Naive B cell (primary cell): ENCODE measurements at regions not wholly inside any gene's neighbourhood (a gene's known extent, or its start where the extent isn't known, plus 50 kb on each side); places are given as distances from the start of the nearest gene placed in this dataset.
A peak's percentile ranks its signal among the peaks of the same experiment; 100 is the strongest.

Experiments
- ATAC-seq, 2 donors: fragments of 150-1000 bp; cut with Tn5 transposase; 2 replicates each; pipeline ENCODE4 v1.10.0; 2021; ENCODE audit warnings: low read depth in 2 of 2, mild to moderate bottlenecking in 2 of 2, moderate library complexity in 2 of 2
- DNase-seq: peaks from one replicate; pipeline ENCODE4 v3.0.0; 2022
- H3K27ac Mint-ChIP-seq, 6 donors: one replicate each; pipeline ENCODE4 v1.8.0; 2020 to 2022; ENCODE audit warnings: mild to moderate bottlenecking in 6 of 6, mixed read lengths in 6 of 6, moderate library complexity in 5 of 6, inconsistent platforms in 2 of 6
- H3K27me3 Mint-ChIP-seq, 3 donors: one replicate each; pipeline ENCODE4 v1.8.0; 2021 to 2022; ENCODE audit warnings: mixed read lengths in 3 of 3, mild to moderate bottlenecking in 1 of 3
- H3K36me3 Mint-ChIP-seq, 2 donors: one replicate each; pipeline ENCODE4 v1.8.0; 2020 to 2022; ENCODE audit warnings: mixed read lengths in 2 of 2, inconsistent platforms in 1 of 2, mild to moderate bottlenecking in 1 of 2
- H3K4me1 Mint-ChIP-seq, 3 donors: one replicate each; pipeline ENCODE4 v1.8.0; 2020 to 2022; ENCODE audit warnings: mixed read lengths in 3 of 3, inconsistent platforms in 1 of 3, mild to moderate bottlenecking in 1 of 3, moderate library complexity in 1 of 3
- H3K4me3 Mint-ChIP-seq, 8 donors: one replicate each; pipeline ENCODE4 v1.8.0; 2020 to 2022; ENCODE audit warnings: mild to moderate bottlenecking in 8 of 8, mixed read lengths in 8 of 8, moderate library complexity in 8 of 8, inconsistent platforms in 2 of 8
- H3K9me3 Mint-ChIP-seq, 7 donors: one replicate each; pipeline ENCODE4 v1.8.0; 2020 to 2022; ENCODE audit warnings: mixed read lengths in 7 of 7, mild to moderate bottlenecking in 5 of 7, inconsistent platforms in 2 of 7, moderate library complexity in 1 of 7

GRCh38 chr11:111000400-111001080, 245.0 kb upstream of the POU2AF2 start:
- no peak overlapping the region for H3K4me3 Mint-ChIP-seq
- peak; percentile 42 to 63 for ATAC-seq
- H3K36me3 Mint-ChIP-seq = no peaks in the 10 kb centered on the region
- peaks cover 0 to 9% (median 7%) of the 10 kb centered on the region in 3 donors for H3K4me1 Mint-ChIP-seq
- no peak for DNase-seq
- H3K27me3 Mint-ChIP-seq = peaks cover 0 to 6% (median 0%) of the 10 kb centered on the region in 3 donors
- peaks cover 0 to 2% (median 0%) of the 10 kb centered on the region in 7 donors for H3K9me3 Mint-ChIP-seq
- no peak overlapping the region for H3K27ac Mint-ChIP-seq

DNA sequence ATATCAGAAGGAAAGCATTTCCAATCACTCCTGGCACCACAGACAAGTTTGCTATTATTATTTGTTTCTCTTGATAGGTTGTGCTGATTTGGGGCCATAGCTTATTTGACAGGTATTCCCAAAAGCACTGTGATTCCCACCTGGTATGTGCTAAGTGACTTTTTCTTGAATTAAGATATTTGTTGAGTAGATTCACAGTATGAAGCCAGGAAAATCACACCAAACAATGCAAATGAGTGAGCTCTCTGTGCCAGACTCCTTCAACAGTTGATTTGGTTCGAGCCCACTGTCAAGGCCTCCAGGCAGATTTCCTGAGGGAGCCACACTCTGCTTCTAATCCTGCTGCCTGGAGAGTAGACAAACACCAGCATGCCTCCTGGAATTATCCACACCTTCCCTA, 253.0 kb upstream of the POU2AF2 start:
- ATAC-seq = no peak
- Mint-ChIP-seq H3K9me3 (no peaks in the 10 kb centered on the region), H3K27me3 (peaks cover 5 to 8% (median 6%) of the 10 kb centered on the region in 3 donors), H3K4me1 (peaks cover 0 to 4% (median 0%) of the 10 kb centered on the region in 3 donors), H3K27ac (no peak overlapping the region), H3K36me3 (no peaks in the 10 kb centered on the region), H3K4me3 (no peak overlapping the region)
- no peak for DNase-seq

- H3K9me3 Mint-ChIP-seq = no peaks in the 10 kb centered on the region
- H3K36me3 Mint-ChIP-seq = no peaks in the 10 kb centered on the region
- peak overlapping the region in 1 of 6 donors; percentile 37 for H3K27ac Mint-ChIP-seq
- no peak for DNase-seq
- peaks cover 0 to 4% (median 0%) of the 10 kb centered on the region in 3 donors for H3K4me1 Mint-ChIP-seq
- no peak for ATAC-seq
- H3K27me3 Mint-ChIP-seq = peaks cover 8 to 11% (median 10%) of the 10 kb centered on the region in 3 donors
- H3K4me3 Mint-ChIP-seq = no peak overlapping the region
Measured at GRCh38 chr11:110991661-110992355, 253.7 kb upstream of the POU2AF2 start.

DNA sequence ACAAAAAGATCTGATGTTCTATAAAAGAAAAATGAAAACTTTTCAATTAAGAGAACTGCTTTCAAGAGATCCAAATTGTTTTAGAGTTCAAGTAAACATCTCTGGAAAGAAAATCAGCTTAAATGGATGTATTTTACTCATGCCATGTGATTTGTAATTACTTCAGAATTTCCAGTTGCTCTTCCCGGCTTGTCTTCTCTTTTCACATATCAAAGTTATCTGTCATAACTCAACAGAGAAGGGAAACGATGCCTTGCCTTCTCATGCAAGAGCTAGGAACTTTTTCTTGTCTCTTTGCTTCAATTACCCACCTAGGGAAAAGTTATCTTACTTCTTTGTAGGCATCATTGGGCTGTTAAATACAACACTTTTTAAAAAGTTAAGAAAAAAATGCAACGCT, 255.2 kb upstream of the POU2AF2 start:
- peaks cover 8 to 10% (median 8%) of the 10 kb centered on the region in 3 donors for H3K27me3 Mint-ChIP-seq
- ATAC-seq (no peak), DNase-seq (no peak)
- H3K36me3 Mint-ChIP-seq = no peaks in the 10 kb centered on the region
- no peak overlapping the region for H3K4me3 Mint-ChIP-seq
- H3K9me3 Mint-ChIP-seq = no peaks in the 10 kb centered on the region
- no peak overlapping the region for H3K27ac Mint-ChIP-seq
- H3K4me1 Mint-ChIP-seq = peaks cover 0 to 4% (median 0%) of the 10 kb centered on the region in 3 donors

GRCh38 chr11:110989428-110990133, 255.9 kb upstream of the POU2AF2 start:
- DNase-seq (no peak), ATAC-seq (no peak)
- Mint-ChIP-seq H3K4me1 (peaks cover 0 to 4% (median 0%) of the 10 kb centered on the region in 3 donors), H3K27ac (no peak overlapping the region), H3K4me3 (no peak overlapping the region), H3K27me3 (peaks cover 8 to 10% (median 8%) of the 10 kb centered on the region in 3 donors), H3K9me3 (no peaks in the 10 kb centered on the region), H3K36me3 (no peaks in the 10 kb centered on the region)

- ATAC-seq (no peak), DNase-seq (no peak)
- Mint-ChIP-seq H3K27ac (no peak overlapping the region), H3K27me3 (peaks cover 8 to 10% (median 8%) of the 10 kb centered on the region in 3 donors), H3K4me1 (peaks cover 0 to 4% (median 0%) of the 10 kb centered on the region in 3 donors), H3K4me3 (no peak overlapping the region), H3K9me3 (no peaks in the 10 kb centered on the region), H3K36me3 (no peaks in the 10 kb centered on the region)
Measured at GRCh38 chr11:110988671-110989070, 256.9 kb upstream of the POU2AF2 start.

- H3K27me3 Mint-ChIP-seq = peaks cover 8 to 10% (median 8%) of the 10 kb centered on the region in 3 donors
- H3K9me3 Mint-ChIP-seq = no peaks in the 10 kb centered on the region
- no peak for DNase-seq
- no peaks in the 10 kb centered on the region for H3K4me1 Mint-ChIP-seq
- no peak overlapping the region for H3K27ac Mint-ChIP-seq
- no peak for ATAC-seq
- H3K36me3 Mint-ChIP-seq = no peaks in the 10 kb centered on the region
- no peak overlapping the region for H3K4me3 Mint-ChIP-seq
Measured at GRCh38 chr11:110986016-110986415, 259.5 kb upstream of the POU2AF2 start.

GRCh38 chr11:110985547-110985946, 260.0 kb upstream of the POU2AF2 start:
- Mint-ChIP-seq H3K4me1 (no peaks in the 10 kb centered on the region), H3K4me3 (no peak overlapping the region), H3K36me3 (no peaks in the 10 kb centered on the region), H3K9me3 (no peaks in the 10 kb centered on the region), H3K27ac (no peak overlapping the region), H3K27me3 (peaks cover 8 to 10% (median 8%) of the 10 kb centered on the region in 3 donors)
- no peak for DNase-seq
- ATAC-seq = no peak

GRCh38 chr11:110984693-110985092, 260.8 kb upstream of the POU2AF2 start:
- Mint-ChIP-seq H3K27me3 (peaks cover 8 to 10% (median 8%) of the 10 kb centered on the region in 3 donors), H3K4me3 (no peak overlapping the region), H3K4me1 (no peaks in the 10 kb centered on the region), H3K36me3 (peaks cover 4% of the 10 kb centered on the region in 2 donors), H3K27ac (peak overlapping the region in 1 of 6 donors; percentile 6), H3K9me3 (peaks cover 0 to 5% (median under 1%) of the 10 kb centered on the region in 7 donors)
- DNase-seq (no peak), ATAC-seq (no peak)

DNA sequence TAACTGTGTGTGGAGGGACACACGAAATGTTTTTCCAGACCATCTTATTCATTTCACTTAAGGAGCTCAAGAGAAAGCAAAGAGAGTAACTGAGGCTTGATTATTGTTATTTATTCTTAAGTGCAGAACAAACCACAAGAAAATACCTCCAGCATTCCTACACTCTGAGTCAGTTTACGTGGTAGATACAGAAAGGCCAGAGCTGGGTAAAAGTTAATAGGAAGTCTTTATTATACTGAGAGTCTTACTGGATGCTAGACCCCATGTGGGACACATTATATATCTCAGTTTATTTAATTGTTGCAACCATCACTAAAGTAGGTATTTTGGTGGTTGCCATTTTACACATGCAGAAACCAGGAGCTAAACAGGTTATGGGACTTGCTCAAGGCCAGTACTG, 261.4 kb upstream of the POU2AF2 start:
- Mint-ChIP-seq H3K36me3 (peaks cover 6 to 9% of the 10 kb centered on the region in 2 donors), H3K4me1 (no peaks in the 10 kb centered on the region), H3K27me3 (peaks cover 3 to 8% (median 6%) of the 10 kb centered on the region in 3 donors), H3K4me3 (no peak overlapping the region), H3K27ac (no peak overlapping the region), H3K9me3 (peaks cover 3 to 10% (median 6%) of the 10 kb centered on the region in 7 donors)
- no peak for DNase-seq
- no peak for ATAC-seq

GRCh38 chr11:110982214-110982613, 263.3 kb upstream of the POU2AF2 start:
- Mint-ChIP-seq H3K4me3 (no peak overlapping the region), H3K27ac (no peak overlapping the region), H3K9me3 (peaks cover 5 to 28% (median 12%) of the 10 kb centered on the region in 7 donors)

DNA sequence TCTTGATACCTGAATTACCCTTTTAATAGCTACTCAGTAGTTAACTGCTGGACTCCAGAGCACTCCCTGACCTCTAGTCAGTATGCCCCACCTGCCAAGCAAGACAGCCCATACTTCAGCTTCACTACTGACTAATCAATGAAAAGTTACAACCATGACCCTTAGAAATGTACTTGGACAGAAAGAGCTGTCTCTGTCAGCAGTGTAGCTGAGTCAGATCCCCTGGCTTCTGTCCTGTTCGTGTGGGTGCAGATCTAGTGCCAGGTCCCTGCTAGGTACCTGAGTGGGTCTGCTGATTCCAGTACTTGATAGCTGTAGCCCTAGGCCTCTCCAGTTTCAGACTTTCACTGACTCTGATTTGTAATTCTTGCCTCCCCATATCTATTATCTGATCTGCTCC, 265.8 kb upstream of the POU2AF2 start:
- Mint-ChIP-seq H3K4me3 (no peak overlapping the region), H3K36me3 (peaks cover 6 to 10% of the 10 kb centered on the region in 2 donors), H3K9me3 (peaks cover 5 to 30% (median 12%) of the 10 kb centered on the region in 7 donors), H3K27me3 (peaks cover 0 to 9% (median 0%) of the 10 kb centered on the region in 3 donors), H3K4me1 (peaks cover 0 to 9% (median 3%) of the 10 kb centered on the region in 3 donors), H3K27ac (peak overlapping the region in 1 of 6 donors; percentile 25)
- DNase-seq (no peak), ATAC-seq (no peak)

More at GRCh38 chr11:110982214-110982613, 263.3 kb upstream of the POU2AF2 start:
- ATAC-seq (no peak), DNase-seq (no peak)
- Mint-ChIP-seq H3K27me3 (peaks cover 0 to 4% (median 3%) of the 10 kb centered on the region in 3 donors), H3K4me1 (no peaks in the 10 kb centered on the region), H3K36me3 (peaks cover 6 to 10% of the 10 kb centered on the region in 2 donors)

DNA sequence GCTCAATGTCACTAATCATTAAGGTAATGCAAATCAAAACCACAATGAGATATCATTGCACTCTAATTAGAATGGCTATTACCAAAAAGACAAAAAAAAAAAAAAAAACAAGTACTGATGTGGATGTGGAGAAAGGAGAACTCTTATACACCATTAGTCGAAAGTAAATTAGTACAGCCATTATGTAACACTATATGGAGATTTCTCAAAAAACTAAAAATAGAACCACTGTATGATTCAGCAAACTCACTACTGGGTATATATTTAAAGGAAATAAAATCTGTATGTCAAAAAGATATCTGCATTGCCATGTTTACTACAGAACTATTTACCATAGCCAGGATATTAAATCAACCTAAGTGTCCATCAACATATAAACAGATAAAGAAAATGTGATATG, 265.4 kb upstream of the ARHGAP20 start:
- Mint-ChIP-seq H3K36me3 (peaks cover 6 to 10% of the 10 kb centered on the region in 2 donors), H3K27ac (no peak overlapping the region), H3K27me3 (peaks cover 0 to 9% (median 0%) of the 10 kb centered on the region in 3 donors), H3K4me1 (peaks cover 0 to 9% (median 3%) of the 10 kb centered on the region in 3 donors), H3K4me3 (no peak overlapping the region), H3K9me3 (peaks cover 5 to 30% (median 12%) of the 10 kb centered on the region in 7 donors)
- no peak for ATAC-seq
- DNase-seq = no peak
